HPDE6-E6E7 (cell line): ENCODE measurements at regions not wholly inside any gene's neighbourhood (a gene's known extent, or its start where the extent isn't known, plus 50 kb on each side); places are given as distances from the start of the nearest gene placed in this dataset.
A peak's percentile ranks its signal among the peaks of the same experiment; 100 is the strongest.

Experiments
- DNase-seq: peaks from one replicate; pipeline ENCODE4 v3.0.0; 2011; ENCODE audit warnings: missing footprints; ENCODE audit errors: extremely low spot score

- DNase-seq: no peak
These were observed 239.1 kb downstream of the HDGFL1 start for GRCh38 chr6:22808466-22808865.

DNA sequence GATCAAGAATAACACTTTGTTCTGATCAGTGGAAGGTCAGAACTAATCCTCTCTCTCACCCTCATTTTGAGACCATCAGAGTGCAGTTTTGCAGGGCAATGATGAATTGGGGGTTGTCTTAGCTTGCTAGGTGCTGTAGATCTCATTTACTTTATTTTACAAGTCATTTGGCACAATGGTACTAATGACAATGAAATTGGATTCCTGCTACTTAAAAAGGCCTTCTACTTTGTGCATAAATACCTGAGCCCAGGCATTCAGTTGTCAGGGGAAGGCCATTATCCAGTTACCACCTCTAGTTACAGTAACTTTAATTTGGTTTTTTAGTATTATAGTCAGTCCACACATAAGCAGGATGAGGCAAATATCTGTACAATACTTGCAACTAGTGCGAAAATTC is 240.0 kb downstream of the HDGFL1 start:
- DNase-seq: no peak

DNA sequence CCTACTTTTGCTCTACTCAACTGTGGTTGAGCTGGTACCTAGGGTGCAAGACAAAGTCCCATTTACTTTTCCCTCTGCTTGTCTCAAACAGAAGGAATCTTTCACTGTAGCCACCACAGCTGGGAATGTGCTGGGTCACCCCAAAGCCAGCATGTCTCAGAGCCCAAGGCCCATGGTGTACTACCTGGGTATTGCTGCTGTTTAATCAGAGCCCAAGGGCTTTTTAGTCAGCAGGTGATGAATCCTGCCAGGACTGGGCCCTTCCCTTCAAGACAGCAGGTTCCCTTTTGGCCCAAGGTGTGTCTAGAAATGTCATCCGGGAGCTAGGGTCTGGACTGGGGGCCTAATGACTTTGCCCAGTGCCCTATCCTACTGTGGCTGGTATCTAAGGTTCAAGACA is 249.8 kb downstream of the HDGFL1 start:
- no peak for DNase-seq

DNA sequence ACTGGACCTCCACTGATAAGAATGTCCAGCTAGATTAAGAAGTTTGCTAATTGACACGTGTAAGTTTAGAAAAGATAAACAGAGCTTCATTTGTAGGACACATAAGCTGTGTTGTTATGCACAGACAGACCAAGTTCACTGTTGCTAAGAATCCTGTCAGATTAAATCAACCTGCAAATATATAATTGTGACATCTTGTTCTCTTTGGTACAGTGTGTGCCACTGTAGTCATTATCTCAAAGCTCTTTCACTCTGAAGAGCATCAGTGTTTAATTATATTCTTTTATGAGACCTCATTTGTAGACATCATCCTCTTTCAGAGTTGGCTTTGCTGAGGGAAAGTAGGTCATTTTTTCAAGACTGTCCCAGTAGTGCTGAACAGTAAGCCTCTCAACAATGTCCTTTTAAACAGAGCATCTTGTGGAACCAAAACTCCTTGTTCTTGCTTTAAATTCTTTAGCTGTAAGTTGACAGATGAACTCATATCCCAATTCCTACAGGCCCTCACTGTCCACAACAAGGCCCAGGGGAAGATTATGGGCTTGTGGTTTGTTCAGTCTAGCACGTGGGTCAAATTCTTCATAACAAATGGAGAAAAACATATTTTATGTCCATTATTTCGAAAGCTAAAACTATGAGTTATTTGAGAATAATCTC is 252.4 kb downstream of the HDGFL1 start:
- DNase-seq: no peak

DNA sequence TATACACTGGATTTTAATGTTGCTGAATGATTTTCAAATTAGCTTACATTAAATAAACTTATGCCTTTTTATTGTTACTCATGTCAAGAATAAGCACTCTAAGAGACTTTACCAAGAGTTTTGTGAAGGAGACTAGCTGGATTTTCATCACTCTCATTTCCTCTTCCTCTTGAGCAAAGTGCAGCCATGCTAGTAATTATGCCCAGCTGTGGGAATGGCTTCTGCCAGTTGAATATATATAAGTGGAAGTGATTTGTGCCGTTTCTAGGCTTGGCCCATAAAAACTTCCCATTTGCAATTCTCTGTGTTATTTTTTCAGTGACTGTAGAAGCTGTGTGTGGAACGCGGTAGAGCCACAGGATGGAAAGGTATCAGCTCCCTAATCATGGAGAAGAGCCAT is 255.8 kb downstream of the HDGFL1 start:
- no peak for DNase-seq

- no peak for DNase-seq
These were observed 257.6 kb downstream of the HDGFL1 start for GRCh38 chr6:22826961-22827360.

GRCh38 chr6:22827760-22828159 is 258.4 kb downstream of the HDGFL1 start:
- no peak for DNase-seq

DNA sequence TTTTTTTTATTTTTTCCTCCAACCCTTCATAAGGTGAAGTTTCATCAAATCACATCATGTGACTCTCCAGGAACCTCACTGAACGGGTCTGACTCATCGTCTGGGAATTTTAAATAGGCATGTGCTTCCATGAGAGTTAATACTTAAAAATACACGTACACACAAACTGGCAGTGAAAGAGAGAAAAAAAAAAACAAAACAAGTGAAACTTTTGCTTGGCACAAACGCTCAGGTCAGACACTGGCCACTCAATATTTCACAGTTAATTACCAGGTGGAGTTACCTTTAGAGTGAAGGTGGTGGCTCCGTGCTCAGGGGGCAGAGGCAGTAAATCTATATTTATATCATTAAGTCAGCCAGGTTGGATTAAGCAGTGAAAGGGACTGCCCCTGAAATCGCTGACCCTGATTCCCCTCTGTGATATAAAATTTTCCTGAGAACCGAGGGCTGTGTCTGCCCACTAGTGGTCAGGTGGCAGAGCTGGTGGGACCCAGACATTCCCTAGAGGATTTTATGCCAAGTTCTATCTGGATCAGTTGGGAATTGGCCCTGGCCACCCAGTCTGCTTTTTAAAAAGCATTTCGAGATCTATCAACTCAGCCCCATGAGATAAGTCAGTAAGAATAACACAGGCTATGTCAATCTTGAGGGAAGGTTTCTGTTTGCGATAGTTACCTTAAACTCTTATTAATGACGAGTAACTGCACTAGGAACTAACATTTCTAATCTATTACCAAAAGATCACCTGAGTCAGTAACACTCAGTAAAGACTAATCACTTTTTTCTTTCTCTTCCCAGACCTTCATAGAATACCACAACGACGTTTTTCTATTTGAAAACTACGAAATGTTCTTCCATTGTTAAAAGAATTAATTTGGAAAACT is 259.1 kb downstream of the HDGFL1 start:
- peak; percentile 66 for DNase-seq

DNA sequence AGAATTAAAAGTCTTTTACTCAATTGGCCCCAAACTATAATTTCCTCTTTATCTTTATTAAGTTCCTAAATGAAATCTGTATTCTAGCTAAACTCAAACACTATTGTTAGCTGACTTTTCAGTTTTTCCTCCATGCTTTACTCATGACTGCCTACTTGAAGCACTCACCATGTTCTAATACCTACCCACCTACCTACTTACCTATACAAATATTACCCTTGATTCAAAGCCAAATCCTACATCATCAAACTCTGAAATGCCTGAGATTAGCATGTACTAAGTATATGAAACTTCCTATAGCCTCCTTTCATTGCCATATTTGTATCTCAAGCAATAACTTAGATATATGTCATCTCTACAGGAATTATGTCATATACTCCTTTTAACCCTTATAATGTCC is 259.7 kb downstream of the HDGFL1 start:
- DNase-seq: no peak

GRCh38 chr6:22830463-22830862 is 261.1 kb downstream of the HDGFL1 start:
- DNase-seq: no peak

- no peak for DNase-seq
These were observed 263.8 kb downstream of the HDGFL1 start for GRCh38 chr6:22833191-22833590.

- DNase-seq: no peak
These were observed 269.0 kb downstream of the HDGFL1 start for GRCh38 chr6:22838345-22838744.

DNA sequence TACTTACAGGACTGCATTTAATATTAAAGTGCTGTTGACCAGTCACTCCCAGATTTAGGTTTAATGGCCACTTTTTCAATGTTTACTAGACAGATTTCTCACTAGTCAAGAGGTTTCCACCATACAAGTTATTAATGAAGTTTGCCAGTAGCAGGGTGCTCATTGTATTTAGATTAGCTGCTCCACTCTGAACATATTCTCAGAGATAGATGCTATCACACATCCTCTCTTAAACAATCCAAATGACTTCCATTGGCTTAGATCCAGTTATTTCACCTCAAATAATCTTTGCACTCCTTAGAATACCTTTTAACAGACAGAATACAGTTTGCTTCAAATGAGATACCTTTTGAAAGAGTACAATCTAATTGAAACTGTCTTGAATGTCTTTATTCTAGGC is 276.1 kb downstream of the HDGFL1 start:
- no peak for DNase-seq

DNA sequence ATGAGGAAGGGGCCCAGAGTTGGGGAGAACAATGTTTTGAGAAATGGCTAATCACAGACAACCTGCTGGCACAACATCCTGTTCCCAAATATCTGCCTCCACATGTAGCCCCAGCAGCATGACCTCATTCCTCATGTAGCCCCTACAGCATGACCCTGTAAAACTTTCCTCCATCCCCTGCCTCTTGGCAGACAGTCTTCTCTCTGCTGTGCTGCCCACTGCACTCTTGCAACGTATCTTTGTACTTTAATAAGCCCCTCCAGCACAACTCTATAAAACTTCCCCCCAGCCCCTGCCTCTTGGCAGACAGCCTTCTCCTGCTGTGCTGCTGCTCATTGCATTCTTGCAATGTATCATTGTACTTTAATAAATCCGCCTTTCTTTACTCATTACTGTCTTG is 278.8 kb downstream of the HDGFL1 start:
- DNase-seq: no peak

GRCh38 chr6:22849921-22850320 is 280.6 kb downstream of the HDGFL1 start:
- no peak for DNase-seq

DNA sequence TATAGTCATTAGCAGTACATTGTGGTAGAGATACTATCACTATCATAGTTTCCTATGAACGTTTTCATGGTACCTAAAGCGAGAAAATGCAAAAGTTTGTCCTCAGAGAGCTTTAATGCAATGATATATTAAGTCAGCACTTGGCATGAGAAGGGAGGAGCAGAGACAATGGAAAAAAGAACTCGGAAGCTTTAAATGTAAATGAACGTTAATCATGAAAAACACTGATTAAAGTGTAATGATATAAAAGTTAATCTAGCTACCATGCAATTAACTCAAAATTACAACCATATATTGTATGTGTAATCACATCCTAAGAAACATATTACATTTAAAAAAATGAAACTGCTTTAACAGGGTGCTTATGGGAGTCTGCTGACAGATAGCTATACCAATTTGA is 282.7 kb downstream of the HDGFL1 start:
- no peak for DNase-seq

- no peak for DNase-seq
These were observed 304.3 kb downstream of the HDGFL1 start for GRCh38 chr6:22873513-22874136.

- no peak for DNase-seq
These were observed 306.5 kb downstream of the HDGFL1 start for GRCh38 chr6:22875845-22876244.

DNA sequence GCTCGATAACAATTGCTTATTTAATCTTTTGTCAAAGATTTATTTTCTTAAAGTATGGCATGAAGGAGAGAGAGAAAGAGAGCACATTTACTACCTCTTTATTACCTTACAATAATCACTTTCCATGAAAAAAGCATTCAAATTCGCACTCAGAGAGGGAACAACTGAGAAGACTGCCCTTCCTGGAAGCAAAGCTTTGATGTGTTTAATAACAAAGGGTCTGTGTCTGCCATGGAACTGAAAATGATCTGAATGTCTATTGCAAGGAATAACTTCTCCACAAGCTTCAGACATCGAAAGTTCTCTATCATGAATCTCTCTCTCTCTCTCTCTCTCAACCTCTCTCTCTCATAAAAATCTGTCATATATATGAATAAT is 308.9 kb downstream of the HDGFL1 start:
- DNase-seq: no peak

GRCh38 chr6:22878706-22879105 is 309.3 kb downstream of the HDGFL1 start:
- no peak for DNase-seq

DNA sequence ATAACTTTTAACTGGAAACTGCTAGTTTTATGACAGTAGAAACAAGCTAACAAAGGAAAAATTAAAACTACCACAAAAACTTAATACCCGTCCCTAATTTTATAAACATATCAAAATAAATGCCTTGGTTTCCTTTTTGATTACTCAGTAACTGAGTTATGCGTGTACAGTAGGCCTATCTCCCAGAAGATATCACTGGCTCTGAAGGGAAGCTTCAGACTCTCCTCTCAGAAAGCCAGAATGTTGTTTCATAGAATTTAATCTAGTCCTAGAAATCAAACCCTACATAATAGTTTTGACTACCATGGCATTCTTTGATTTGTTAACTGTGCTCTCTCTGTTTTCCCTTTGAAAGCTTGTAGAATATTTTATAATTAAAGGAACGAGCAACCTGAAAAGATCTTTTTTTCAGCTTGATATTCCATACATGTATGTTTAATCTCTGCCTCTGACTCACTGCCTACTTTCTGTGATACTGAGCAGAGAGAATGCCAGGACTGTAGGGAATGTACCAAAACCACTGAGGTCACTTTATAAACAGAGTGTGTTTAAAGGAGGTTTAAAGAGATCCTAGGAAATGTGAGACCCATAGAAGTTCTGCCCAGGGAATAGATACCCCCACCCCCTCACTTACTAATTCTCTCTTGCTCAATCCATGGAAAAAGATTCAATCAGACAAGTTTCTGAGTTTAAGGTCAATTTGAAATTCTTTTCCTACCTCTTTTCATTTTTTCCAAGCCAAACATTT is 311.5 kb downstream of the HDGFL1 start:
- peak; percentile 45 for DNase-seq

- no peak for DNase-seq
These were observed 313.2 kb downstream of the HDGFL1 start for GRCh38 chr6:22882581-22882980.
